HepG2 (cell line): ENCODE measurements at regions not wholly inside any gene's neighbourhood (a gene's known extent, or its start where the extent isn't known, plus 50 kb on each side); places are given as distances from the start of the nearest gene placed in this dataset.

Experiments
- ATAC-seq: fragments of 200-7000 bp; cut with Tn5 transposase; 3 replicates; pipeline ENCODE4 v1.9.1; 2020; ENCODE audit warnings: mild to moderate bottlenecking, moderate library complexity
- BruUV-seq: library from RNA; stranded (reverse); fragments of 400-500 nt; replicated peaks from 2 replicates; lab custom pipeline; 2021; lab: Mats Ljungman, UMichigan
- CTCF ChIA-PET: fragments of 300-600 bp; formaldehyde crosslinking; extraction: SDS; loops from one replicate; lab custom pipeline; 2021; ENCODE audit warnings: low total read pairs, inconsistent platforms, low intra/inter-chr PET ratio; lab: Yijun Ruan, JAX
- POLR2A ChIA-PET: fragments of 350-600 bp; sonication (Branson Sonifier 250); formaldehyde crosslinking; loops from one replicate; lab custom pipeline; 2020; ENCODE audit warnings: antibody characterized with exemption, inconsistent platforms; lab: Yijun Ruan, JAX
- DNase-seq: peaks from one replicate; pipeline ENCODE4 v3.0.0-alpha.2; 2015; ENCODE audit warnings: low spot score
- FAIRE-seq: peaks from 3 replicates; lab custom pipeline; 2011; peaks lifted over from hg19 to GRCh38; lab: Jason Lieb, UNC
- H2AFZ ChIP-seq: one replicate; pipeline ENCODE4 v1.6.1; 2011; ENCODE audit warnings: low read length, inconsistent platforms
- H3K27ac ChIP-seq: fragments of 300-600 bp; 3 replicates; pipeline ENCODE4 v1.8.0; 2011; ENCODE audit warnings: mixed run types, mild to moderate bottlenecking, mixed read lengths, low read length, inconsistent platforms; ENCODE audit not compliant: insufficient read depth; ENCODE audit errors: extremely low read length
- H3K27me3 ChIP-seq, 2 experiments: fragments of 200-600 bp in 1 of 2; 2 replicates in 1 of 2; 3 replicates in 1 of 2; pipeline versions ENCODE4 v1.6.0 to v1.8.0; 2011; ENCODE audit warnings: low read length in 2 of 2, mild to moderate bottlenecking in 2 of 2, moderate library complexity in 2 of 2, inconsistent platforms in 1 of 2; ENCODE audit not compliant: insufficient read depth in 2 of 2, control insufficient read depth in 1 of 2
- H3K36me3 ChIP-seq, 2 experiments: fragments of 200-600 bp in 1 of 2; replicated peaks in 1 of 2; 2 replicates in 1 of 2; 3 replicates in 1 of 2; pipeline versions ENCODE4 v1.5.1 to v1.8.0; 2011; ENCODE audit warnings: low read length in 2 of 2, inconsistent platforms in 1 of 2; ENCODE audit not compliant: insufficient read depth in 2 of 2, control insufficient read depth in 1 of 2
- H3K4me1 ChIP-seq: 2 replicates; pipeline ENCODE4 v1.5.1; 2012; ENCODE audit warnings: low read length, inconsistent platforms; ENCODE audit not compliant: insufficient read depth
- H3K4me2 ChIP-seq: 2 replicates; pipeline ENCODE4 v1.6.0; 2011; ENCODE audit warnings: low read depth, low read length, inconsistent platforms
- H3K4me3 ChIP-seq, 3 experiments: fragments of 200-600 bp in 1 of 3; sonication (generic), shearing (Covaris generic) in 1 of 3; replicated peaks in 1 of 3; 2 replicates each; pipeline ENCODE4 v1.5.1; 2011 to 2016; ENCODE audit warnings: low read length in 3 of 3, inconsistent platforms in 2 of 3, low read depth in 2 of 3, mild to moderate bottlenecking in 2 of 3, control low read depth in 1 of 3, mixed read lengths in 1 of 3; ENCODE audit not compliant: insufficient read depth in 1 of 3
- H3K79me2 ChIP-seq: one replicate; pipeline ENCODE4 v1.6.1; 2011; ENCODE audit warnings: low read length, inconsistent platforms; ENCODE audit not compliant: insufficient read depth
- H3K9ac ChIP-seq: 2 replicates; pipeline ENCODE4 v1.6.0; 2011; ENCODE audit warnings: mild to moderate bottlenecking, low read depth, low read length, inconsistent platforms; ENCODE audit not compliant: insufficient read depth
- H3K9me3 ChIP-seq: 2 replicates; pipeline ENCODE4 v1.5.1; 2012; ENCODE audit warnings: mild to moderate bottlenecking, low read length
- H4K20me1 ChIP-seq: 2 replicates; pipeline ENCODE4 v1.6.0; 2011; ENCODE audit warnings: inconsistent platforms, mild to moderate bottlenecking, low read length, moderate library complexity; ENCODE audit not compliant: insufficient read depth
- DMAP1 ChIP-seq: IDR thresholded peaks from 2 replicates; pipeline ENCODE4 v1.6.1; 2016
- GZF1 ChIP-seq: sonication (generic); formaldehyde crosslinking; IDR thresholded peaks from 2 replicates; pipeline ENCODE4 v1.5.1; 2020; ENCODE audit warnings: mild to moderate bottlenecking, missing genetic modification reagents
- HCFC1 ChIP-seq: fragments of 150-350 bp; IDR thresholded peaks from 2 replicates; pipeline ENCODE4 v1.6.1; 2014; ENCODE audit warnings: low read depth, low read length
- MAFF ChIP-seq: IDR thresholded peaks from 2 replicates; pipeline ENCODE4 v1.6.1; 2011; ENCODE audit warnings: low read depth, low read length, improper control_type of control experiment
- SMAD3 ChIP-seq: sonication (generic); formaldehyde crosslinking; IDR thresholded peaks from 2 replicates; pipeline ENCODE4 v1.4.0; 2020; ENCODE audit warnings: missing genetic modification reagents
- ZNF20 ChIP-seq: sonication (generic); formaldehyde crosslinking; IDR thresholded peaks from 2 replicates; pipeline ENCODE4 v1.4.0; 2020; ENCODE audit warnings: mild to moderate bottlenecking, moderate library complexity, missing genetic modification reagents
- ZNF235 ChIP-seq: sonication (generic); formaldehyde crosslinking; IDR thresholded peaks from 2 replicates; pipeline ENCODE4 v1.8.1; 2023; ENCODE audit warnings: mild to moderate bottlenecking, missing genetic modification reagents, borderline replicate concordance
- ZNF451 ChIP-seq: sonication (generic); formaldehyde crosslinking; IDR thresholded peaks from 2 replicates; pipeline ENCODE4 v1.5.0; 2020; ENCODE audit warnings: mild to moderate bottlenecking, missing genetic modification reagents
- ZNF549 ChIP-seq: sonication (generic); formaldehyde crosslinking; IDR thresholded peaks from 2 replicates; pipeline ENCODE4 v1.5.0; 2020; ENCODE audit warnings: missing genetic modification reagents
- ZNF589 ChIP-seq: sonication (generic); formaldehyde crosslinking; conservative IDR thresholded peaks from 2 replicates; pipeline ENCODE4 v1.8.0; 2022; ENCODE audit warnings: mild to moderate bottlenecking, moderate library complexity, missing genetic modification reagents
- ZNF883 ChIP-seq: sonication (generic); formaldehyde crosslinking; IDR thresholded peaks from 2 replicates; pipeline ENCODE4 v1.5.1; 2020; ENCODE audit warnings: mild to moderate bottlenecking, missing genetic modification reagents; ENCODE audit errors: not compliant biosample characterization
- in situ Hi-C: cut with HindIII; loops from 2 replicates; pipeline ENCODE4 v1.10.0; 2017; ENCODE audit warnings: low pct_unique_long_range_greater_than_20kb; ENCODE audit not compliant: extremely low pct_ligation_motif_present
- intact Hi-C: fragments of 100-400 bp; cut with micrococcal nuclease; formaldehyde crosslinking; loops from one replicate; pipeline ENCODE4 v1.10.0; 2022; ENCODE audit not compliant: unreplicated experiment
- TF ChIP-seq, protein P1 (sequence below): IDR thresholded peaks from 2 replicates; pipeline ENCODE4 v1.6.1; 2016; ENCODE audit warnings: missing compliant biosample characterization, missing genetic modification reagents, borderline replicate concordance
- TF ChIP-seq, protein P2 (sequence below): IDR thresholded peaks from 2 replicates; pipeline ENCODE4 v1.6.1; 2016; ENCODE audit warnings: low read depth, missing genetic modification reagents, missing compliant biosample characterization

DNA sequence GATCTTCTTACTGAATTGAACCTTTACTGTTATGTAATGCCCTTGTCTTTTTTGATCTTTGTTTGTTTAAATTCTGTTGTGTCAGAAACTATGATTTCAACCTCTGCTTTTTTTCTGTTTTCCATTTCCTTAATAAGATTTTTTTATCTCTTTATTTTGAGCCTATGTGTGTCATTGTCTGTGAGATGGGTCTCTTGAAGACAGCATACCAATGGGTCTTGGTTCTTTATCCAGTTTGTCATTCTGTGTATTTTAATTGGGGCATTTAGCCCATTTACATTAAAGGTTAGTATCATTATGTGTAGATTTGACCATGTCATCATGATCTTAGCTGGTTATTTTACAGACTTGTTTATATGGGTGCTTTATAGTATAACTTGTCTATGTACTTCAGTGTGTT lies 1803.3 kb downstream of the SLITRK5 start:
- no peak for DNase-seq
- TF ChIP-seq ZNF549 (no peak), ZNF451 (CRISPR knock-in tag) (no peak), HCFC1 (no peak), MAFF (no peak), ZNF883 (CRISPR knock-in tag) (no peak), DMAP1 (CRISPR knock-in tag) (no peak), ZNF20 (CRISPR knock-in tag) (no peak), GZF1 (CRISPR knock-in tag) (no peak), SMAD3 (no peak), ZNF235 (CRISPR knock-in tag) (no peak), ZNF589 (CRISPR knock-in tag) (no peak)
- TF ChIP-seq, protein P1, sequence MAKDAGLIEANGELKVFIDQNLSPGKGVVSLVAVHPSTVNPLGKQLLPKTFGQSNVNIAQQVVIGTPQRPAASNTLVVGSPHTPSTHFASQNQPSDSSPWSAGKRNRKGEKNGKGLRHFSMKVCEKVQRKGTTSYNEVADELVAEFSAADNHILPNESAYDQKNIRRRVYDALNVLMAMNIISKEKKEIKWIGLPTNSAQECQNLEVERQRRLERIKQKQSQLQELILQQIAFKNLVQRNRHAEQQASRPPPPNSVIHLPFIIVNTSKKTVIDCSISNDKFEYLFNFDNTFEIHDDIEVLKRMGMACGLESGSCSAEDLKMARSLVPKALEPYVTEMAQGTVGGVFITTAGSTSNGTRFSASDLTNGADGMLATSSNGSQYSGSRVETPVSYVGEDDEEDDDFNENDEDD (CRISPR knock-in tag): no peak
- TF ChIP-seq, protein P2, sequence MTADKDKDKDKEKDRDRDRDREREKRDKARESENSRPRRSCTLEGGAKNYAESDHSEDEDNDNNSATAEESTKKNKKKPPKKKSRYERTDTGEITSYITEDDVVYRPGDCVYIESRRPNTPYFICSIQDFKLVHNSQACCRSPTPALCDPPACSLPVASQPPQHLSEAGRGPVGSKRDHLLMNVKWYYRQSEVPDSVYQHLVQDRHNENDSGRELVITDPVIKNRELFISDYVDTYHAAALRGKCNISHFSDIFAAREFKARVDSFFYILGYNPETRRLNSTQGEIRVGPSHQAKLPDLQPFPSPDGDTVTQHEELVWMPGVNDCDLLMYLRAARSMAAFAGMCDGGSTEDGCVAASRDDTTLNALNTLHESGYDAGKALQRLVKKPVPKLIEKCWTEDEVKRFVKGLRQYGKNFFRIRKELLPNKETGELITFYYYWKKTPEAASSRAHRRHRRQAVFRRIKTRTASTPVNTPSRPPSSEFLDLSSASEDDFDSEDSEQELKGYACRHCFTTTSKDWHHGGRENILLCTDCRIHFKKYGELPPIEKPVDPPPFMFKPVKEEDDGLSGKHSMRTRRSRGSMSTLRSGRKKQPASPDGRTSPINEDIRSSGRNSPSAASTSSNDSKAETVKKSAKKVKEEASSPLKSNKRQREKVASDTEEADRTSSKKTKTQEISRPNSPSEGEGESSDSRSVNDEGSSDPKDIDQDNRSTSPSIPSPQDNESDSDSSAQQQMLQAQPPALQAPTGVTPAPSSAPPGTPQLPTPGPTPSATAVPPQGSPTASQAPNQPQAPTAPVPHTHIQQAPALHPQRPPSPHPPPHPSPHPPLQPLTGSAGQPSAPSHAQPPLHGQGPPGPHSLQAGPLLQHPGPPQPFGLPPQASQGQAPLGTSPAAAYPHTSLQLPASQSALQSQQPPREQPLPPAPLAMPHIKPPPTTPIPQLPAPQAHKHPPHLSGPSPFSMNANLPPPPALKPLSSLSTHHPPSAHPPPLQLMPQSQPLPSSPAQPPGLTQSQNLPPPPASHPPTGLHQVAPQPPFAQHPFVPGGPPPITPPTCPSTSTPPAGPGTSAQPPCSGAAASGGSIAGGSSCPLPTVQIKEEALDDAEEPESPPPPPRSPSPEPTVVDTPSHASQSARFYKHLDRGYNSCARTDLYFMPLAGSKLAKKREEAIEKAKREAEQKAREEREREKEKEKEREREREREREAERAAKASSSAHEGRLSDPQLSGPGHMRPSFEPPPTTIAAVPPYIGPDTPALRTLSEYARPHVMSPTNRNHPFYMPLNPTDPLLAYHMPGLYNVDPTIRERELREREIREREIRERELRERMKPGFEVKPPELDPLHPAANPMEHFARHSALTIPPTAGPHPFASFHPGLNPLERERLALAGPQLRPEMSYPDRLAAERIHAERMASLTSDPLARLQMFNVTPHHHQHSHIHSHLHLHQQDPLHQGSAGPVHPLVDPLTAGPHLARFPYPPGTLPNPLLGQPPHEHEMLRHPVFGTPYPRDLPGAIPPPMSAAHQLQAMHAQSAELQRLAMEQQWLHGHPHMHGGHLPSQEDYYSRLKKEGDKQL (CRISPR knock-in tag): no peak
- TF ChIP-seq, all 625 proteins: peak for 0
- no TSS peak for BruUV-seq

More for the DNA sequence above, 1803.3 kb downstream of the SLITRK5 start:
- H2AFZ ChIP-seq: no peak overlapping the region
- H4K20me1 ChIP-seq: no peaks in the 10 kb centered on the region
- ATAC-seq (no peak), FAIRE-seq (no peak)
- H3K27me3 ChIP-seq: no peaks in the 10 kb centered on the region
- no peak overlapping the region for H3K9ac ChIP-seq
- no peaks in the 10 kb centered on the region for H3K4me1 ChIP-seq
- H3K79me2 ChIP-seq: no peaks in the 10 kb centered on the region
- H3K36me3 ChIP-seq: no peaks in the 10 kb centered on the region
- POLR2A ChIA-PET: no interaction called here
- no peak overlapping the region for H3K27ac ChIP-seq
- in situ Hi-C loops (no loop called here), intact Hi-C loops (no loop called here)
- H3K9me3 ChIP-seq: peaks cover 37% of the 10 kb centered on the region
- H3K4me3 ChIP-seq: no peak overlapping the region
- H3K4me2 ChIP-seq: no peak overlapping the region
- CTCF ChIA-PET: no interaction called here
